ENCODE measurements at regions not wholly inside any gene's neighbourhood (a gene's known extent, or its start where the extent isn't known, plus 50 kb on each side); places are given as distances from the start of the nearest gene placed in this dataset.
"Not testable (repeated sequence)": the region's sequence is repeated elsewhere in the genome, so short reads cannot be mapped to it uniquely, and the experiment has no call there.

DNA sequence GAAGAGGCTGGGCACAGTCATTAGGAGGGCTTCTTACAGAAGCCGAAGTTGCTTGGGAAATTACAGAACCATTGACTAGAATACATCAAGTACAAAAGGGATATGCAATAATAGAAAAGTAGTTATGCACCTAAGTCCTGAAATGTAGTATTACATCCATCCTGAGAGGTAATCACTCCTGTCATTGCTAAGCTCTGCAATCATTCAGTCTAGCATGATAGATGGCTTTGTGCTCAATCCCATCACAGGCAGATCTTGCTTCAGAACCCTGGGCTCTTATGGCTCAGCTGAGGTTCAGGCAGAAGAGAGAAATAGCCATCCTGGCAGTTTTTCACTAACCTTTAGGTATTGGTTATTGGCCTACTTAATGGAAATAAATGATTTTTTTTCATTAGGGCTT is 231.7 kb upstream of the AFF2 start:
- DNase-seq (ENCODE audit: low spot score) = no peak

DNA sequence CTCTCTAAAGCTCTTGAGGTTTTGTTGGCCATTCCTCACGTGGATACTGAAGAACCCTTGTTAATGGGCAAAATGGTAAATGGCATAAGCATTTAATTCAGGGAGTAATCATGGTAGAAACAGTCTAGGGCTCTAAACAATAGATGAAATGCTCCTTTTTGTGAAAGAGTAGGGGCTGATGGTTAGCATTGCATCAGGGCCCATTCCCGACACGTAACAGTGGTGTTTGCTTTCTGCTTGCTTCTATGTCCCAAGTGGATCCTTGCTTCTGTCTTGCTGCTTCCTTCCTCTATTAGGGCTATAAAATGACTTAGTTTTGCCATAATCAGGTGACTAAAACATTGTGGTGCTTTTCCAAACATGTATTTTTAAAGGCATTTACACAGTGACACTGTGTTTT is 230.9 kb upstream of the AFF2 start:
- no peak for DNase-seq (ENCODE audit: low spot score)

DNA sequence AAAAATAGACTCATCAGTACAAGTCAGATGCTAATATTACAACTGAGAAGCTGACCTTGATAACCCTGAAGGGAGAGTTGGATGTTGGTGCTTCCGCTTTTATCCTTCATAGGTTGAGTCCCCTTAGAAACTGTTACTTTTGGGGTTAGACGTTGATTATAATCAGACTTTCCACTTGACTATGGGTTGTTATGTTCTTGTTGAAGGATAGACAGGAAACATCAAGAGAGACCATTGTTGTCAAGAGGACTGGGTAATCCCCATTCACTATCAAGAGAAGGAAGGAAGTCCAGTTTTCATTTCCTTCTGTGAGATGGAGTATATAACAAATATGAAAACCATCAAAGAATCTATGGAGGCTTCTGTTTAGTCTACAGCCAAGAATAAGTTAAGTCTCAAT is 229.9 kb upstream of the AFF2 start:
- DNase-seq (ENCODE audit: low spot score) = no peak

DNA sequence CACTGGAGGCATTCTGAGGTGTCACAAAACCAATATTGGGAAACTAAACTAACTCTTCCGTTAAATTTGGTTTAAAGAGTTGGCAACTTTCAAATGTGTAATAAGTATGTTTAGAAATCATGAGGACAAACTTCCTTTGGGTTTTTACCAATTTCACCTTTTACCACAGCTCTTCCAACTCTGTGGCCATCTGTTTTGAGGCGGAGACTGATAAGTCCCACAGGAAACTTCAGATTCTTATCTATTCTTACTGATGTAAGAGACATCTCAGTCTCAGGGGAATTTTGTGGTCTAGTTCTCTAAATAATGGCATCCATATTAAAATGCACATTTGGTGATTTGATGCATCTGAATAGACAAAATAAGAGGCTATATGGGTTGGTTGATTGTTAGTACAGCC is 229.2 kb upstream of the AFF2 start:
- no peak for DNase-seq (ENCODE audit: low spot score)

DNA sequence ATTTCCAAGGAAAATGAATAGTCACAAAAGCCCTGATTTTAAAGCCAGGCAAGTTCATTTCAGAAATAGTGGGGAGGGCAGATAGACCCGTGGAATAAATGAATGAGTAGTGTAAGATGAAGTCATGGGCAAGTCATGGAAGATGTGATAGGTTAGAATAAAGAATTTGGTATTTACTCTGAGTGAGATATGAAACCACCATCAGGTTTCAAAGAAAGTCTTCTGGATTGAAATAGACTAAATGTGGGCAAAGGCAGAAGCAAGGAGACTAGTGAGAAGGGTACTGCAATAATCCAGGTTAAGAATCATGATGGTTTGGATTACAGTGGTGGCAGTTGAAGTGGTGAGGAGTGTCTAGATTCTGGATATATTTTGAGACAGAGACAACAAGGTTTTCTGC is 218.5 kb upstream of the AFF2 start:
- no peak for DNase-seq (ENCODE audit: low spot score)

DNA sequence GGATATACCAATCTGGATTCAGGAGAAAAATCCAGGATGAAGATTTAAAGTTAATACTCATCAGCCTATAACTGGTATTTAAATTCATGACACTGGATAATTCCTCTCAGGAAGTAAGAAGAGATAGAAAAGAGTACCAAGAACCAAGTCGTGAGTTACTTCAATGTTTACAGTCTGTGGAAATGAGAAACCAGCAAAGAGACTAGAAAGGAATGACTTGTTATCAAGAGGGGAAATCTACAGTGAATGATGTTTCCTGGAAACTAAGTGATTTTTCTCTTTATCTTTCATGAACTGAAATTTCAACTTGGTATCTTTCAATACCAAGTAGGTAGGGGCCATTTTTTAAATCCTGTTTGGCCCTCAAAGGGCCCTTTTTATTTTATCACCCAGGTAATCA is 217.9 kb upstream of the AFF2 start:
- DNase-seq (ENCODE audit: low spot score) = no peak

DNA sequence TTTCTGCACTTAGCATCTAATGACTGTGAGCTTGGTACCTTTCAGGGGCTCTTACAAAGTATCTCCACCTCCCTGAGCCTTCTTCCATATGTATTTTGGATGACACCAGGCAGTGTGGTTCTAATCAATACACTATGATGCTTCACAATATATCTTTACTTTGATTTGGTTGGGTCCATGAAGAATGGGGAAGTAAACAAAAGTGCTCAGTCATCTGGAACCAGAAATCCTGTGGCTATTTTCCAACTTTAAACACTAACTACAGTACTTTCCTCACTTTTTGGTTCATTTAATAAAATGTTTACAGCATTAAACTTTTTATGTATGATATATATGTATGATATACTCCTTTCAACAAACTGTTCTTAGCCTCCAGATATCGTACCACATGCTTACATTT is 216.4 kb upstream of the AFF2 start:
- no peak for DNase-seq (ENCODE audit: low spot score)

DNA sequence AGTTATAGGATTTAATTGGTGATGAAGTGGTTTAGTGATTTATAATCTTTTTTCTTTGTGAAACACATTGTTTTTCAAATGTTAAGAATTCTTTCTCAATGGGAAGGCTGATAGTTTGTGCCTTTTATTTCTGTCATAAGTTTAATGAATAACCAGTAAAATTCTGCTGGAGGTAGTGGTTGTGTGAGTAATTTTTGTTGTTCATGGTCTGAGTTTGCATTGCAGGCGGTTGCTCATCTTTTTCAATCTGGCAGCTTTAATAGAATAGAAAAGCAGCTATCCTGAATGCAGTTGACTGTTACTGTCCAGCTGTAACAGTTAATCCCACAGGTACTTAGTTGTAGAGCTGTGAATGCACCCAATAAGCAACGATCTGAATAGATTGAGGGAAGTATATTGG is 215.6 kb upstream of the AFF2 start:
- DNase-seq (ENCODE audit: low spot score) = no peak

DNA sequence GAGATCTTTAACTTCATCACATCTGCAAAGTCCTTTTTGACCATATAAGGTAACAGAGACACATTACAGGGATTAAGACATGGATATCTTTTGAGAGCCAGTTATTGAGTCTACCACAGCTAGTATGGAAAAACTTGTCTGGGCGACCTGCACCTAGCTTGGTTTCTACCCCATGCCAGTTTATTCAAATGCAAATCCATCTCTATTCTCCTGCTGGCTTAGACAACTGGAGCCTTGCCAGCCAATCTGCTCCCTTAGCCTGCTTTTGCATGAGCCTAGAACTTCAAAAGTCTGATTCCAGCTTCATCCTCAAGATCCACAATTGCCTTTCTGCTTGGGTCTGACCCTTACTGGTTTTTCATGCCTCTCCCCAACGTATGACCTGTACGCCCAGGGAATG is 212.0 kb upstream of the AFF2 start:
- no peak for DNase-seq (ENCODE audit: low spot score)

DNA sequence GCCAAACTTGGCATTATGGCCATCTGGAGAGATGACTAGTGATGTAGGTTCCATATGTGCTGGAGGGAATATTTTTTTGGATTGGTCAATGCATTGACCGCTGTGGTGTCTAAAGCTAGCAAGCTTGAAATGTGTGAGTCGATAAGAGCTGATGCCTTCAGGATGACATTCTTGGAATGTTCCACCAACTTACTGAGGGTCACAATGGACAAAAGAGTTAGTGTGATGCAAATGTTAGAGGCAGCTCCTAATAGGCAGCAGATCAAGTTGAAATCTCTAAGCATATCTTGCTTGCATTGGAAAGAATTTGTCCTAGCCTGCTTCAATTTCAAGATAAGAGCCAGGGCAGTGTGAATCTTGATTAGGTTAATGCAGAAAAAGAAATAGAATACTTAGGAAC is 210.4 kb upstream of the AFF2 start:
- no peak for DNase-seq (ENCODE audit: low spot score)

DNA sequence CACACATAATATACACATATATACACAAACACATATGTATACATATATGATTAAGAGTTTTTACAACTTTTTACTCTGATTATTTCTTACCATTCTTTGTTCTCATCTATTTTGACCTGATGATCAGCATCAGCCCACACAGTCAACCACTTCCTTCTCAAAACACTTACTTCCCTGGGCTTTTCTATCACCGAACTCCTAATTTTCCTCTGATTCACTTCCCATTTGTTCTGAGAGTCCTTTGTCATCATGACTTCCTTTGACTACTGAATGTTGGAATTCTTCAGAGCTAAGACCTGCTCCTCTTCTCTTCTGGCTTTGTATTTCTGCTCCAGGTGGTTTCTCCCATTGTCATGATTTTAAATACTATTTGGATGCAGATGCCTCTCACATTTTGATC is 209.5 kb upstream of the AFF2 start:
- DNase-seq (ENCODE audit: low spot score) = no peak

DNA sequence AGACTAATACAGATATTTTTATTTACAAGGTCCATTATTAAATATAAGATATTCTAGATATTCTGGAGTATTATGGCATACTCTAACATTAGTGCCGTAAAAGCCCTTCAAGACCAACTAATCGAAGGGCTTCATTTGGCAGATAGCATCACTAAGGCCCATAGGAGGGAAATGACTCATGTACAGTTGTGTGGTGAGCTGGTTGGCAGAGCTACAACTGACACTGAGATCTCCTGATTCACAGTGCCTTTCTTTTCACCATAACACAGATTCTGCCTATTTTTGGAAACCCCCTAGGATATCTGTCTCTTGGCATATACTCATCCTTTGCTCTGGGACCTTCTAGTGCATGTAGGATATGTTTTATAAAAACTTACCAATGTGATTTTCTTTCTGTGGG is 201.7 kb upstream of the AFF2 start:
- no peak for DNase-seq (ENCODE audit: low spot score)

DNA sequence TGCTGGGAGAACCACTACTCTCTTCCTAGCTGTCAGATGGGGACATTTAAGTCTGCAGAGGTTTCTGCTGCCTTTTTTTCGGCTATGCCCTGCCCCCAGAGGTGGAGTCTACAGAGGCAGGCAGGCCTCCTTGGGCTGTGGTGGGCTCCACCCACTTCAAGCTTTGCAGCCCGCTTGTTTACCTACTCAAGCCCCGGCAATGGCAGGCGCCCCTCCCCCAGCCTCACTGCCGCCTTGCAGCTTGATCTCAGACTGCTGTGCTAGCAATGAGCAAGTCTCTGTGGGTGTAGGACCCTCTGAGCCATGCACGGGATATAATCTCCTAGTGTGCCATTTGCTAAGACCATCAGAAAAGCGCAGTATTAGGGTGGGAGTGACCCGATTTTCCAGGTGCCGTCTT is 195.2 kb upstream of the AFF2 start:
- DNase-seq (ENCODE audit: low spot score) = not testable (repeated sequence)

DNA sequence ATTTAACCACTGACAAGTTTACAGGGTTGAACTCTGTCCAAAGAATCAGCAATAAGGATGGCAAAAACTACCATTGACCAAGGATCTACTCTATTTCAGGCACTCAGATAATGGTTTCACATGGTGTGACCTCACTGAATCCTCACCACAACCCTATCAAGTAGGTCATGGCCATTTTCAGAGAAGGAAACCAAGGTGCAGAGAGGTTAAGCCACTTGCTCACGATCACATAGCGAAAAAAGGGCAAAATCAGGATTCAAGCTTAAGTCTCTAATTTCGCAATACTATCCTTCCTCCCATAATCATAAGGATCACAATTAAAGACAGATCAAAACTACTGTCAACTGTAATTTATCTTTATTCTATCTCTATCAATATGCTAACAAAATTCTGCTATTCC is 191.0 kb upstream of the AFF2 start:
- no peak for DNase-seq (ENCODE audit: low spot score)

DNA sequence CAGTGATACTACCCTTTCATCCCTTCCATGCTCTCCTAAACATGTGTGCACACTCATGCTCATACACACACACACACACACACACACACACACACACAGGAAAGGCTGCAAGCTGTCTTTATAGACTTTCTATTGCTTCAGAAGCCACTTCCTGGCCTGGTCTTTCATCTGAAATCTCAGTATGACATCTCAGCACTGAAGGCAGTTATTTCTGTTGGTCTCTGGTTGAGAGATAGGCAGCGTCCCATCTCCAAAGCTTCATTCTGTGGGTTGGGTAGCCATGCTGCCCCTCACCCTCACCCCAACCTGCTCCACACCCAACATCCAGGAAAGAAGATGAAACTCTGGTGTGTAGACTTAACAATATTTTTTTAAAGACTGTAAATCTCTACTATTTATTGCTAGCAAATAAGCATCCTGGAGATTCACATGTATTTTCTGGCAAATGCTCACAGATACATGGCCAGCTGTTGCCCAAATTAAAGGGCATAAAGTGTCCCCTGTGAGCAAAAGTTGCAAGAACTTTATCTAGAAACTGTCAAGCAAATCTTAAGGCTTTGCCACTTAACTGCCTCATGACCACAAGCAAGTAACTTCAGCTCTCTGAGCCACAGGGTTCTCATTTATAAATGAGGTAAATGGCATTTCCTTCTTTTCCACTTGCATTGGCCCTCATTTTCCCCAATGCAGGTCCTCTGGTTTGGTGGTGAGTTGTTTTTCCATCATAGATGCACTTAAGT is 189.8 kb upstream of the AFF2 start:
- no peak for DNase-seq (ENCODE audit: low spot score)

DNA sequence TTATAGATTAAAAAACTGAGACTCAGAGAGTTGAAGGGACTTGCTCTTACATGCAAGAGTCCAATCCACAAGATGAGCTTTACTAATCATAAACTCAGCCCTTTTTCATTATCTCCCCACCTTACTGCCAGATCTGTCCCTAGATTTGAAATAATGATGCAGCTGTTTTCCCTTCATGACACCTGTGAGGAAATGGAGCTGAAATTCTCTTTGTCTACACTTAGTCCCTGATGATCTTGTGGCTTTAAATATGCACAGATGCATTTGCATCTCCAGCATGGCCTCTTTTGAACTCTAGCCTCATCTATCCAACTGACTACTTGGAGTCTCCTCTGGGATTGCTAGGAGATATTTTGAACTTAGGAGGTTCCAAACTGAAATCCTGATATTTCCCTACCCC is 188.9 kb upstream of the AFF2 start:
- DNase-seq (ENCODE audit: low spot score) = no peak

DNA sequence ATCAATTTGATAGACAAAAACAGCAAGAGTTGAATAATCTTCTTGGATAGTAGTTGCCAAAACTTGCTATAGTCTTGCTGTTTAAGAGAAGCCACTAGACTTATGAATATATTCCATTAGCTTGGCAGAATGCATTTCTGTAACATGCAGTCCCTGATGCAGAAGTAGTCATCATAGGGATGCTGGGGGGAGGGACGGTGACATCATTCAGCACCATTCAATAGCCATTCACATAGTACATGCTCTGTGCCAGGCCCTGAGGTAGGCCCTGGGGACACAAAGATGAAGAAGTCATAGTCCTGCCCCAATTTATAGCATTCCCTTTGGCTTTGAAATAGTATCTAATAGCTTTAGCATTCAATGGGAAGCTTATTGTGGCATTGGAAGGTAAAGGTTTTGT is 185.5 kb upstream of the AFF2 start:
- no peak for DNase-seq (ENCODE audit: low spot score)

DNA sequence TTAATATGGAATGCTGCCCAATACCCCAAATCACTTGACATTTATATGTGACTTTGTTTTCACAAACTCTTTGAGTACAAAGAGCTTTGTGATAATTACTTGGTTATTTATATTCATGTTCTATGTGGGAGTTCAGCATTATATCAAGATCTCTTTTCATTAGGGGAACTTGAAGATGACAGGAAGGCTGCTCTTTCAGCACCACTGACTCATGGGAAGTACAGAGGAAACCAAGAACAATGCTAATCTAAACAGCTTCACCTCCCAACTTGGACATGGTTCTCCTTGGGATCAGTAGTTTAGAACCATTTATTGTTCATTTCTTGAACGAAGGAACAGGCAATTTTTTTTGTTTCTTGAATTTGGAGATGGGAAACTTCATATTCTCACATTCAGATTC is 184.0 kb upstream of the AFF2 start:
- no peak for DNase-seq (ENCODE audit: low spot score)

DNA sequence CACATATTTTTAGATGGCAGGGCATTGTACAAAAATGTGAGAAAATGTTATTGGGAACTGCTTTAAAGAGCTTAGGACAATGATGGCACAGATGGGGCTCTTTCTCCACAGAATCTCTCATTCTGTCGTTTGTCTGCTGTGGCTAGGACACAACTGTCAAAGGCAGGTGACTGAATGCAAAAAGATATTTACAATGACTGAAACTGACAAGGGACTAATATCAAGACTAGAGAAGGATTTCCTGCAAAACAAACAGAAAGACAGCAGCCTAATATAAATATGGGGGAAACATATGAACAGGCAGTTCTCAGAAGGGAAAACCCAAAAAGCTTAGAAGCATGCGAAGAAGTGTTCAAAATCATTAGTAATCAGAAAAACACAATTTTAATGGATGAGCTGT is 177.5 kb upstream of the AFF2 start:
- no peak for DNase-seq (ENCODE audit: low spot score)

DNA sequence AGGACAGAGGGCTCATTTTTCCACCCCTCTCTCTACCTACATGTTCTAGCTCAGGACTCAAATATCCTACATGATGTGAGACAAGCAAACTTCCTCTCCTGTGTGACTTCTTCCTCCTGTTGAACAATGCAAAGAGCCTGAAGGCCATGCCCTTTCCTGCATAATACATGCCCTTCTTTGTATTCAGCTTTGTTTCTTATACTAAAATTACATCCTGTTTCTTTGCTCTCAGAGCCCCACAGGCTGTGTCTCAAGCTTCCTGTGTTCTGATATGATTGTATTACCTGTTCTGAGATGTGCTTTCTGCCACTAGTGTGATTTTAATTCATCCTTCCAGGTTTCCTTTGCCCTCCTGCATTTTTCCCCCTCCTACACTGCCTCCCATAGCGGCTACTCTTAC is 166.4 kb upstream of the AFF2 start:
- no peak for DNase-seq (ENCODE audit: low spot score)

DNA sequence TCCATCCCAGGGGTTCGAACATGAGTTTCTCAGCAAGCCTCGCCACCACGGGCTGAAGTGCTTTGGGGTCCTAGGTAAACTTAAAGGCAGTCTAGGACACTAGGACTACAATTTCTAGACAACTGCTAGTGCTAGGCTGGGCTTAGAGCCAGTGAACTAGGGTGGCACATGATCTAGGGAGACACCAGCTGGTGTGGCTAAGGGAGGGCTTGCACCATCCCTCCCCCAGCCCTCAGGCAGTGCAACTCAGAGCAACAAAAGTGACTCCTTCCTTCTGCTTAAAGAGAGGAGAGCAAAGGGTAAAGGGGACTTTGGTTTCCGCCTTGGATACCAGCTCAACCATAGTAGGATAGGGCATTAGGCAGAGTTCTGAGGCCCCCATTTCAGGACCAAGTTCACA is 162.5 kb upstream of the AFF2 start:
- no peak for DNase-seq (ENCODE audit: low spot score)

DNA sequence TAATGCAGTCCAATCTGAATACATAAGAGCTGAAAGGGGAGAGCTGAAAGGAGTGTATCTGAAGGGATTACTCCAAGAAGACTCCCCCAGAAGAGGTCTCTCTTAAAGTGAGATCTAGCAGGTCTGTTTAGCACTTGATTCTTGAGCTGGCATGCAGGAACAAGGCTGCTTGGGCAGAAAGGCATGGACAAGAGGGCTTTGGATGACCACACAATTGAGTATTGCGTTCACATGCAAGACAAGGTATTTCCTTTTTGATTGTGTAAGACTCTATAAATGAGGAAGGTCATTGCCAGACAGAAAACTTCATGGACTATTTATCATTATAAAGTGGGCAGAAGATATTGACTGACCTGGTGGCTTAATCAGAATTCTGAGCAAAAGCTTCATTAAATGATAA is 145.5 kb upstream of the AFF2 start:
- no peak for DNase-seq (ENCODE audit: low spot score)

DNA sequence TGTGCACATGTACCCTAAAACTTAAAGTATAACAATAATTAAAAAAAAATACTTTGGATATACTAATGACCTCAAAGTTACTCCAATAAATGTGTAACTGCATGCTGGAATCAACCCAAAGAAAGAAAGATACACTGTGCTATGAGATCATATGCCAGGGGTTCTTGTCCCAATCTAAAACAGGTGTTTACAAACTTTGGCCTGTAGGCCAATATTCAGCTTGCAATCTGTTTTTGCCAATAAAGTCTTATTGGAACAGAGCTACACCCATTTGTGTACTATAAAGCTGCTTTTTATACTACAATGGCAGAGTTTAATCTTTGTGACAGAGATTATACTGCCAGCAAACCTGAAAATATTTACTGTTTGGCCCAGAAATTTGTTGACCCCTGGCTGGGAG is 138.8 kb upstream of the AFF2 start:
- DNase-seq (ENCODE audit: low spot score) = no peak

DNA sequence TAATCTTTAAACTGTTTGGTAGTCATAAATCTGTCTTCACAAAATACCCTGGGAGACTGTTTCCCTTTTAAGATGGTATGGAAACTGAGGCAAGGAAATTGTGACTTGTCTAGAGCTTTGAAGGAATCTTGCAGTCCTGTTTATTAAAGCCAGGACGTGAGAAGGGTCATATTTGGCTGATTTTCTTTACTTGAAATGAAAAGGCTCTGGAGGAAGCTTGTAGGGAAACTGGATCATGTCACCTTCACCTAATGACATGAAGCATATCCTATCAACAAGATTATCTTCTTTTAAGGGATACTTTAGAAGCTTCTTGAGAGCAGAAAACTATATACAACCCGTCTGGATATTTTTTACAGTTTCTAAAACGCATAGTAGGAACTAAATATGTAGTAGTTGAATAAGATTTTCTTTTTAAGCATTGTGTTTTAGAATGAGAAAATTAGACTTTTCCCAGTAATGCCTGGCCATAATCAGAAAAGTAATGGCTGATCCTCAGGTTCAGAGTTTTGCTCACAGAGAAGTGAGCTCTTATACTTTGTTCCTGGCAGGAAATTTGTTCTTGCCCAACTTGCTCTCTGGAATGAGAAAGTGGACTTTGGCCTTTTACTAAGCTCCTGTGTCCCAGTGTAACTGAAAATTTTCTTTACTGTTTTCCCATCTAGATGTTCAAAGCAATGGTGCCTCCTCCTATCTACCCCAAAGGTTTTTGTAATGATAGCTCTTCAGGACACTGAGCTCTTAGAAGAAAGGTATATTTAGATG is 136.8 kb upstream of the AFF2 start:
- no peak for DNase-seq (ENCODE audit: low spot score)
